Pancreas (tissue), 10 donors: ENCODE measurements at regions not wholly inside any gene's neighbourhood (a gene's known extent, or its start where the extent isn't known, plus 50 kb on each side); places are given as distances from the start of the nearest gene placed in this dataset.

ENCODE experiments used
- ATAC-seq, 4 donors: fragments of 200-7000 bp; cut with Tn5 transposase; one replicate each; pipeline versions ENCODE4 v1.8.0 to v1.9.1; 2020; ENCODE audit warnings: mild to moderate bottlenecking in 4 of 4, moderate library complexity in 4 of 4
- DNase-seq, 6 donors: peaks; one replicate each; pipeline ENCODE4 v3.0.0-alpha.2; 2020
- FAIRE-seq: peaks from 2 replicates; lab custom pipeline; 2012; peaks lifted over from hg19 to GRCh38; lab: Jason Lieb, UNC
- H3K27ac ChIP-seq, 4 donors: fragments of 200-600 bp; sonication (generic); 1 replicate in 3 of 4; 2 replicates in 1 of 4; pipeline versions ENCODE4 v1.5.0 to v1.8.0; 2020
- H3K27me3 ChIP-seq, 4 donors: fragments of 200-600 bp; one replicate each; pipeline ENCODE4 v1.8.0; 2021
- H3K36me3 ChIP-seq, 3 donors: fragments of 200-600 bp; sonication (generic) in 1 of 3; one replicate each; pipeline versions ENCODE4 v1.5.0 to v1.8.0; 2020 to 2021
- H3K4me1 ChIP-seq, 3 donors: fragments of 200-600 bp; one replicate each; pipeline ENCODE4 v1.8.0; 2021
- H3K4me3 ChIP-seq, 4 donors: fragments of 200-600 bp; sonication (generic) in 2 of 4; one replicate each; pipeline versions ENCODE4 v1.5.0 to v1.8.0; 2020 to 2021
- H3K9me3 ChIP-seq, 4 donors: fragments of 200-600 bp; one replicate each; pipeline ENCODE4 v1.8.0; 2021
- WGBS, 2 donors: extraction: QIAGEN DNeasy Blood & Tissue Kit; methylation state at CpG; one replicate each; pipeline ENCODE4 v1.1.7; 2013; 5-methylcytosine and 5-hydroxymethylcytosine counted together
- intact Hi-C, 3 donors: fragments of 100-400 bp; cut with DNase I; formaldehyde crosslinking; loops; one replicate each; pipeline versions ENCODE4 v1.11.1 to v1.14.2; 2022
- TF ChIP-seq, protein P1 (sequence below), 4 donors: fragments of 200-600 bp; sonication (generic) in 3 of 4; IDR thresholded peaks; one replicate each; pipeline versions ENCODE4 v1.5.0 to v1.8.0; 2021; ENCODE audit warnings: antibody characterized with exemption in 4 of 4
- donor health status: healthy with polysubstance abuse.
- donor health status: DM: no; HTN: no; CAD: no; lungs with moderate emphysema.
- donor health status: DM: no; HTN: no; CAD: no.
- donor health status: control.
- donor health status: control.
- donor health status: Bipolar disorder and iron deficiency.
- donor health status: DM: yes; HTN: yes; CAD: no.
- donor health status: DM: no; HTN: no; CAD: no.
- donor health status: DM: no; HTN: no; CAD: no.
- donor health status: DM: yes; HTN: yes; CAD: no.

DNA sequence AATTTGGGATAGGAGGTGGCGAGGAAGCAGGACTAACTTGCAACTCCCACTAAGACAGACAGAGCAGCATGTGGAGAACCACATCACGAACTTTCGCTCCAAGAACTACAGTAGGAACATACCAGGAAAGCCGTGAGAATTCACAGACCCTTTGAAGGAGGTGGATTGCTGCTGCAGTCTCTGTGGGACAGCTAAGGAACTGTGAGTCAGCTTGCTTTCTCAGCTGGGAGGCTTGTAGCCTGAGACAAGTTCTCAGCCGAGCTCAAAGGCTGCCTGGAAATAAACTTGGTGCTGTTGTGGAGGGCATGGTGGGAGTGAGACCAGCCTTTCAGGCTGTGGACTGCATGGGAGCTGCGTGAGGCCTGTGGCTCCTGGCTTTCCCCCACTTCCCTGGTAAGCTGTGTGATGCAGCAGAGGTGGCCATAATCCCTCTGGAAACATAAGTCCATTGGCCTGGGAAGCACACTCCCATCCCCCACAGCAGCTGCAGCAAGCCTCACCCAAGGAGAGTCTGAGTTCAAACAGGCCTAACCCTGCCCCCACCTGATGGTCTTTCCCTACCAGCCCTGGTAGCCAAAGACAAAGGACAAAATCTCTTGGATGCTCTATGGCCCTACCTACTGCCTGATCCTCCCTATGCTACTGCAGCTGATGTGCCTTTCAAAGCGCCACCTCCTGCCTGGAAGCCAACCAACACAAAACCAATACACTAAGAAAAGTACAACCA lies 441.1 kb upstream of the HTR2A start:
- intact Hi-C loops = no loop called here
- no peak for FAIRE-seq
- WGBS, 2 donors = 67 to 72% methylated on average over 7 of the region's 7 CpGs

GRCh38 chr13:47334173-47334572 lies 437.3 kb upstream of the HTR2A start:
- no peak for DNase-seq
- peak in 3 of 4 donors; percentile 28 to 63 (median 52) for ATAC-seq
- 77 to 84% methylated on average over 3 of the region's 3 CpGs for WGBS, 2 donors
- H3K4me3 ChIP-seq = no peak overlapping the region
- no peaks in the 10 kb centered on the region for H3K9me3 ChIP-seq
- no peak for FAIRE-seq
- no peaks in the 10 kb centered on the region for H3K36me3 ChIP-seq
- H3K27me3 ChIP-seq = no peaks in the 10 kb centered on the region
- intact Hi-C loops = no loop called here
- no peaks in the 10 kb centered on the region for H3K4me1 ChIP-seq
- TF ChIP-seq, protein P1, sequence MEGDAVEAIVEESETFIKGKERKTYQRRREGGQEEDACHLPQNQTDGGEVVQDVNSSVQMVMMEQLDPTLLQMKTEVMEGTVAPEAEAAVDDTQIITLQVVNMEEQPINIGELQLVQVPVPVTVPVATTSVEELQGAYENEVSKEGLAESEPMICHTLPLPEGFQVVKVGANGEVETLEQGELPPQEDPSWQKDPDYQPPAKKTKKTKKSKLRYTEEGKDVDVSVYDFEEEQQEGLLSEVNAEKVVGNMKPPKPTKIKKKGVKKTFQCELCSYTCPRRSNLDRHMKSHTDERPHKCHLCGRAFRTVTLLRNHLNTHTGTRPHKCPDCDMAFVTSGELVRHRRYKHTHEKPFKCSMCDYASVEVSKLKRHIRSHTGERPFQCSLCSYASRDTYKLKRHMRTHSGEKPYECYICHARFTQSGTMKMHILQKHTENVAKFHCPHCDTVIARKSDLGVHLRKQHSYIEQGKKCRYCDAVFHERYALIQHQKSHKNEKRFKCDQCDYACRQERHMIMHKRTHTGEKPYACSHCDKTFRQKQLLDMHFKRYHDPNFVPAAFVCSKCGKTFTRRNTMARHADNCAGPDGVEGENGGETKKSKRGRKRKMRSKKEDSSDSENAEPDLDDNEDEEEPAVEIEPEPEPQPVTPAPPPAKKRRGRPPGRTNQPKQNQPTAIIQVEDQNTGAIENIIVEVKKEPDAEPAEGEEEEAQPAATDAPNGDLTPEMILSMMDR (IDR thresholded peaks at IDR 0.05) = no peak
- H3K27ac ChIP-seq = no peak overlapping the region

More for the DNA sequence above, 441.1 kb upstream of the HTR2A start:
- Histone ChIP-seq H3K27me3 (no peaks in the 10 kb centered on the region), H3K27ac (no peak overlapping the region), H3K36me3 (no peaks in the 10 kb centered on the region), H3K4me1 (no peaks in the 10 kb centered on the region), H3K9me3 (no peaks in the 10 kb centered on the region), H3K4me3 (no peak overlapping the region)
- no peak for ATAC-seq
- TF ChIP-seq, protein P1 (IDR thresholded peaks at IDR 0.05) = no peak
- DNase-seq = no peak

- DNase-seq (no peak), ATAC-seq (peak in 1 of 4 donors; percentile 32), FAIRE-seq (no peak)
- no peaks in the 10 kb centered on the region for H3K27me3 ChIP-seq
- TF ChIP-seq, protein P1 (IDR thresholded peaks at IDR 0.05) = no peak
- intact Hi-C loops = no loop called here
- WGBS, 2 donors = 59 to 75% methylated on average over 4 of the region's 4 CpGs
- H3K9me3 ChIP-seq = no peaks in the 10 kb centered on the region
- H3K4me1 ChIP-seq = no peaks in the 10 kb centered on the region
- H3K36me3 ChIP-seq = no peaks in the 10 kb centered on the region
- H3K27ac ChIP-seq = no peak overlapping the region
- no peak overlapping the region for H3K4me3 ChIP-seq
These were observed 435.3 kb upstream of the HTR2A start for GRCh38 chr13:47332149-47332548.

- no peaks in the 10 kb centered on the region for H3K4me1 ChIP-seq
- FAIRE-seq (no peak), DNase-seq (no peak), ATAC-seq (no peak)
- intact Hi-C loops = no loop called here
- H3K36me3 ChIP-seq = no peaks in the 10 kb centered on the region
- H3K27me3 ChIP-seq = no peaks in the 10 kb centered on the region
- TF ChIP-seq, protein P1 (IDR thresholded peaks at IDR 0.05) = no peak
- no peak overlapping the region for H3K27ac ChIP-seq
- no peaks in the 10 kb centered on the region for H3K9me3 ChIP-seq
- no peak overlapping the region for H3K4me3 ChIP-seq
- WGBS, 2 donors = 68 to 79% methylated on average over 6 of the region's 6 CpGs
These were observed 433.2 kb upstream of the HTR2A start for GRCh38 chr13:47330031-47330430.

GRCh38 chr13:47327861-47328260 lies 431.0 kb upstream of the HTR2A start:
- TF ChIP-seq, protein P1 (IDR thresholded peaks at IDR 0.05) = no peak
- Histone ChIP-seq H3K36me3 (no peaks in the 10 kb centered on the region), H3K27ac (no peak overlapping the region), H3K9me3 (no peaks in the 10 kb centered on the region), H3K27me3 (peaks cover 0 to 3% (median 0%) of the 10 kb centered on the region in 4 donors), H3K4me1 (no peaks in the 10 kb centered on the region), H3K4me3 (no peak overlapping the region)
- ATAC-seq = no peak
- no peak for FAIRE-seq
- intact Hi-C loops = no loop called here
- DNase-seq = no peak
- 65 to 78% methylated on average over 1 of the region's 1 CpG for WGBS, 2 donors
